DND-41 (cell line): ENCODE measurements at regions not wholly inside any gene's neighbourhood (a gene's known extent, or its start where the extent isn't known, plus 50 kb on each side); places are given as distances from the start of the nearest gene placed in this dataset.

Experiments
- ATAC-seq: fragments of 200-7000 bp; cut with Tn5 transposase; 3 replicates; pipeline ENCODE4 v1.9.1; 2021; ENCODE audit warnings: low read depth; ENCODE audit not compliant: insufficient read depth
- DNase-seq: peaks from one replicate; pipeline ENCODE4 v3.0.0-alpha.2; 2020
- H2AFZ ChIP-seq: 2 replicates; pipeline ENCODE4 v1.6.0; 2012; ENCODE audit warnings: low read depth, low read length
- H3K27ac ChIP-seq: 2 replicates; pipeline ENCODE4 v1.5.1; 2012; ENCODE audit warnings: low read length, inconsistent platforms
- H3K27me3 ChIP-seq: fragments of 200-600 bp; sonication (generic); 2 replicates; pipeline ENCODE4 v1.6.0; 2012; ENCODE audit warnings: low read length, mild to moderate bottlenecking, inconsistent platforms; ENCODE audit not compliant: insufficient read depth, poor library complexity
- H3K36me3 ChIP-seq: 2 replicates; pipeline ENCODE4 v1.5.1; 2012; ENCODE audit warnings: low read length, inconsistent platforms; ENCODE audit not compliant: insufficient read depth
- H3K4me1 ChIP-seq: 2 replicates; pipeline ENCODE4 v1.5.1; 2012; ENCODE audit warnings: mild to moderate bottlenecking, low read length; ENCODE audit not compliant: insufficient read depth
- H3K4me2 ChIP-seq: 2 replicates; pipeline ENCODE4 v1.6.0; 2012; ENCODE audit warnings: mild to moderate bottlenecking, moderate library complexity, low read length, inconsistent platforms; ENCODE audit not compliant: insufficient read depth
- H3K4me3 ChIP-seq, 2 experiments: fragments of 200-600 bp in 1 of 2; shearing (Covaris generic) in 1 of 2; 2 replicates each; pipeline ENCODE4 v1.5.1; 2012 to 2016; ENCODE audit warnings: inconsistent platforms in 2 of 2, low read length in 2 of 2, mild to moderate bottlenecking in 2 of 2, low read depth in 1 of 2, moderate library complexity in 1 of 2
- H3K79me2 ChIP-seq: 2 replicates; pipeline ENCODE4 v1.6.0; 2012; ENCODE audit warnings: low read length, inconsistent platforms; ENCODE audit not compliant: insufficient read depth
- H3K9ac ChIP-seq: 2 replicates; pipeline ENCODE4 v1.6.0; 2012; ENCODE audit warnings: low read depth, mild to moderate bottlenecking, inconsistent platforms, low read length, moderate library complexity
- H3K9me3 ChIP-seq: 2 replicates; pipeline ENCODE4 v1.5.1; 2012; ENCODE audit warnings: low read length, moderate library complexity, mild to moderate bottlenecking, inconsistent platforms; ENCODE audit not compliant: insufficient read depth, severe bottlenecking
- H4K20me1 ChIP-seq: 2 replicates; pipeline ENCODE4 v1.6.0; 2012; ENCODE audit warnings: low read length; ENCODE audit not compliant: insufficient read depth
- CTCF ChIP-seq: IDR thresholded peaks from 2 replicates; pipeline ENCODE4 v1.5.1; 2012; ENCODE audit warnings: borderline replicate concordance, low read length, moderate library complexity, mild to moderate bottlenecking; ENCODE audit not compliant: poor library complexity, severe bottlenecking; ENCODE audit errors: extremely low read depth
- EZH2 ChIP-seq: IDR thresholded peaks from 3 replicates; pipeline ENCODE4 v1.6.1; 2012; ENCODE audit warnings: borderline replicate concordance, low read depth, mild to moderate bottlenecking, moderate library complexity, low read length, inconsistent platforms; ENCODE audit not compliant: severe bottlenecking

- Histone ChIP-seq H3K9me3 (peaks cover under 1% of the 10 kb centered on the region), H3K4me1 (no peaks in the 10 kb centered on the region), H4K20me1 (no peaks in the 10 kb centered on the region), H3K4me2 (no peak overlapping the region), H3K27ac (no peak overlapping the region), H3K4me3 (no peak overlapping the region), H2AFZ (no peak overlapping the region), H3K79me2 (no peaks in the 10 kb centered on the region), H3K36me3 (no peaks in the 10 kb centered on the region), H3K9ac (no peak overlapping the region), H3K27me3 (no peaks in the 10 kb centered on the region)
- no peak for TF ChIP-seq EZH2
- no peak for TF ChIP-seq CTCF
- no peak for DNase-seq
- no peak for ATAC-seq
Observed at GRCh38 chr13:37257051-37257450, 151.6 kb upstream of the CSNK1A1L start.

DNA sequence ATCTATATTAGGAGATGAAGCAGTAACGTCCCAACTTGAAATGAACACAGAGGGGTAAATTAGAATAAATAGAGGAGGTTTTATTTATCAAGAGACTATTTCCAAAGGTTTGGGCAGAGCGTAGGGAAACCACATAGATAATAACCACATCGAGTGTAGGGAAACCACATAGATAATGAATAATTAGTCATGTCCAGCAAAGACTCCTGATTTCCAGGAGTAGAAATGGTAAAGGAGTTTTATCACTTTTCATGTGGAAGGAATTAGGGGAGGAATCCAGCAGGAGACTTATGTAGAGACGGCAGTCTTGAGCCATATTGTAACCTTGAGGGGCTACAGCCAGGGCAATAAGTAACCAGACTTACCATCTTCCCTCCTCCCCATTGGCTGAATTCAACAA, 136.3 kb upstream of the CSNK1A1L start:
- no peak overlapping the region for H3K4me2 ChIP-seq
- no peak overlapping the region for H3K27ac ChIP-seq
- DNase-seq: no peak
- no peak overlapping the region for H3K4me3 ChIP-seq
- H3K36me3 ChIP-seq: no peaks in the 10 kb centered on the region
- ATAC-seq: no peak
- H3K4me1 ChIP-seq: no peaks in the 10 kb centered on the region
- no peak overlapping the region for H2AFZ ChIP-seq
- no peaks in the 10 kb centered on the region for H4K20me1 ChIP-seq
- H3K79me2 ChIP-seq: no peaks in the 10 kb centered on the region
- H3K9ac ChIP-seq: no peak overlapping the region
- no peaks in the 10 kb centered on the region for H3K27me3 ChIP-seq
- H3K9me3 ChIP-seq: no peaks in the 10 kb centered on the region
- TF ChIP-seq CTCF (no peak), EZH2 (no peak)

- no peaks in the 10 kb centered on the region for H3K4me1 ChIP-seq
- ATAC-seq (no peak), DNase-seq (no peak)
- no peaks in the 10 kb centered on the region for H3K79me2 ChIP-seq
- H3K27ac ChIP-seq: no peak overlapping the region
- no peaks in the 10 kb centered on the region for H3K9me3 ChIP-seq
- no peak overlapping the region for H2AFZ ChIP-seq
- no peaks in the 10 kb centered on the region for H3K27me3 ChIP-seq
- H4K20me1 ChIP-seq: no peaks in the 10 kb centered on the region
- H3K4me3 ChIP-seq: no peak overlapping the region
- no peak overlapping the region for H3K9ac ChIP-seq
- no peak overlapping the region for H3K4me2 ChIP-seq
- no peaks in the 10 kb centered on the region for H3K36me3 ChIP-seq
- TF ChIP-seq EZH2 (no peak), CTCF (no peak)
Observed at GRCh38 chr13:37230346-37230745, 124.9 kb upstream of the CSNK1A1L start.

GRCh38 chr13:37229931-37230330, 124.5 kb upstream of the CSNK1A1L start:
- Histone ChIP-seq H3K79me2 (no peaks in the 10 kb centered on the region), H3K27me3 (no peaks in the 10 kb centered on the region), H3K27ac (no peak overlapping the region), H3K9me3 (no peaks in the 10 kb centered on the region), H3K4me3 (no peak overlapping the region), H3K36me3 (no peaks in the 10 kb centered on the region), H3K4me2 (no peak overlapping the region), H3K4me1 (no peaks in the 10 kb centered on the region), H4K20me1 (no peaks in the 10 kb centered on the region), H3K9ac (no peak overlapping the region), H2AFZ (no peak overlapping the region)
- TF ChIP-seq CTCF (no peak), EZH2 (no peak)
- no peak for ATAC-seq
- DNase-seq: no peak
